HG02885 (cell line): ENCODE measurements at regions not wholly inside any gene's neighbourhood (a gene's known extent, or its start where the extent isn't known, plus 50 kb on each side); places are given as distances from the start of the nearest gene placed in this dataset.
A peak's percentile ranks its signal among the peaks of the same experiment; 100 is the strongest.

ENCODE experiments used
- ATAC-seq: cut with Tn5 transposase; IDR thresholded peaks from one replicate; pipeline ENCODE4 v1.9.1; 2021; ENCODE audit warnings: mild to moderate bottlenecking; ENCODE audit not compliant: unreplicated experiment, poor library complexity

GRCh38 chr4:182973511-182973911 is 56.3 kb upstream of the DCTD start:
- ATAC-seq, result no peak

- no peak for ATAC-seq
Observed at GRCh38 chr4:182971702-182972101, 54.5 kb upstream of the DCTD start.

GRCh38 chr4:182969651-182970279 is 52.6 kb upstream of the DCTD start:
- peak; percentile 65 for ATAC-seq

- no peak for ATAC-seq
Observed at GRCh38 chr4:182968917-182969650, 51.9 kb upstream of the DCTD start.

- no peak for ATAC-seq
Observed at GRCh38 chr4:182967403-182967802, 50.2 kb upstream of the DCTD start.
